B cell (primary cell): ENCODE measurements at regions not wholly inside any gene's neighbourhood (a gene's known extent, or its start where the extent isn't known, plus 50 kb on each side); places are given as distances from the start of the nearest gene placed in this dataset.

Experiments
- ATAC-seq: fragments of 200-7000 bp; cut with Tn5 transposase; one replicate; pipeline ENCODE4 v1.10.0; 2021; ENCODE audit warnings: low read depth, mild to moderate bottlenecking, moderate number of reproducible peaks, moderate library complexity
- CTCF ChIA-PET: fragments of 350-600 bp; sonication (Branson Sonifier 250); formaldehyde crosslinking; loops from one replicate; lab custom pipeline; 2021; ENCODE audit warnings: antibody characterized with exemption, inconsistent platforms; lab: Charles Lee
- POLR2A ChIA-PET: fragments of 350-600 bp; sonication (Branson Sonifier 250); formaldehyde crosslinking; loops from one replicate; lab custom pipeline; 2021; ENCODE audit warnings: antibody characterized with exemption; lab: Charles Lee
- DNase-seq: peaks from one replicate; pipeline ENCODE4 v3.0.0; 2013
- H2AFZ ChIP-seq: 2 replicates; pipeline ENCODE4 v1.6.1; 2012; ENCODE audit warnings: mild to moderate bottlenecking, low read depth, low read length; ENCODE audit not compliant: insufficient read depth, poor library complexity, severe bottlenecking
- H3K27ac ChIP-seq, 2 donors: 1 replicate in 1 of 2; 2 replicates in 1 of 2; pipeline ENCODE4 v1.5.1; 2012 to 2013; ENCODE audit warnings: low read length in 2 of 2, mild to moderate bottlenecking in 2 of 2, moderate library complexity in 1 of 2
- H3K27me3 ChIP-seq, 4 experiments: fragments of 200-600 bp in 1 of 4; sonication (generic) in 1 of 4; replicated peaks in 1 of 4; 1 replicate in 2 of 4; 2 replicates in 2 of 4; pipeline versions ENCODE4 v1.6.1 to v1.7.0; 2013 to 2016; ENCODE audit warnings: low read length in 3 of 4, mild to moderate bottlenecking in 2 of 4, mixed read lengths in 1 of 4, moderate library complexity in 1 of 4; ENCODE audit not compliant: insufficient read depth in 4 of 4, control insufficient read depth in 3 of 4; ENCODE audit errors: control extremely low read depth in 1 of 4
- H3K36me3 ChIP-seq, 2 experiments: replicated peaks in 1 of 2; 1 replicate in 1 of 2; 2 replicates in 1 of 2; pipeline versions ENCODE4 v1.6.1 to v1.7.1; 2013; ENCODE audit warnings: low read length in 1 of 2; ENCODE audit not compliant: insufficient read depth in 2 of 2, control insufficient read depth in 1 of 2; ENCODE audit errors: control extremely low read depth in 1 of 2, extremely low read depth in 1 of 2
- H3K4me1 ChIP-seq, 2 donors: fragments of 200-600 bp in 1 of 2; sonication (generic) in 1 of 2; 1 replicate in 1 of 2; 2 replicates in 1 of 2; pipeline versions ENCODE4 v1.5.1 to v1.6.1; 2013 to 2017; ENCODE audit warnings: low read length in 2 of 2; ENCODE audit not compliant: control insufficient read depth in 2 of 2, insufficient read depth in 2 of 2
- H3K4me2 ChIP-seq: replicated peaks from 2 replicates; pipeline ENCODE3; 2012; ENCODE audit warnings: mild to moderate bottlenecking, low read depth, low read length; ENCODE audit not compliant: poor library complexity, severe bottlenecking
- H3K4me3 ChIP-seq, 5 experiments: fragments of 200-600 bp in 1 of 5; sonication (generic) in 1 of 5; 1 replicate in 3 of 5; 2 replicates in 2 of 5; pipeline versions ENCODE4 v1.5.1 to v1.7.0; 2011 to 2016; ENCODE audit warnings: low read length in 4 of 5, mild to moderate bottlenecking in 4 of 5, low read depth in 2 of 5, control low read depth in 1 of 5, moderate library complexity in 1 of 5; ENCODE audit not compliant: insufficient read depth in 1 of 5; ENCODE audit errors: control extremely low read depth in 1 of 5, extremely low read depth in 1 of 5
- H3K79me2 ChIP-seq: fragments of 200-600 bp; sonication (generic); one replicate; pipeline ENCODE4 v1.6.0; 2016; ENCODE audit warnings: low read length; ENCODE audit not compliant: control insufficient read depth, insufficient read depth
- H3K9ac ChIP-seq: fragments of 200-600 bp; sonication (generic); 2 replicates; pipeline ENCODE4 v1.6.1; 2017; ENCODE audit warnings: mild to moderate bottlenecking, low read length, moderate library complexity
- H3K9me3 ChIP-seq, 3 donors: one replicate each; pipeline versions ENCODE4 v1.6.1 to v1.7.1; 2013; ENCODE audit warnings: low read length in 2 of 3; ENCODE audit not compliant: control insufficient read depth in 2 of 3, insufficient read depth in 1 of 3; ENCODE audit errors: control extremely low read depth in 1 of 3
- H4K20me1 ChIP-seq: 2 replicates; pipeline ENCODE4 v1.6.0; 2012; ENCODE audit warnings: mild to moderate bottlenecking, low read length; ENCODE audit not compliant: insufficient read depth, control insufficient read depth, poor library complexity, severe bottlenecking
- H3K27ac Mint-ChIP-seq: one replicate; pipeline ENCODE4 v1.8.0; 2021; ENCODE audit warnings: mixed read lengths
- H3K27me3 Mint-ChIP-seq: one replicate; pipeline ENCODE4 v1.8.0; 2021; ENCODE audit warnings: mixed read lengths
- H3K4me1 Mint-ChIP-seq: one replicate; pipeline ENCODE4 v1.8.0; 2021; ENCODE audit warnings: mixed read lengths
- H3K4me3 Mint-ChIP-seq: one replicate; pipeline ENCODE4 v1.8.0; 2021; ENCODE audit warnings: mixed read lengths
- H3K9me3 Mint-ChIP-seq: one replicate; pipeline ENCODE4 v1.8.0; 2022; ENCODE audit warnings: mixed read lengths; ENCODE audit not compliant: insufficient read depth
- EZH2 ChIP-seq: IDR thresholded peaks from 2 replicates; pipeline ENCODE4 v1.6.1; 2012; ENCODE audit warnings: borderline replicate concordance, low read depth, mild to moderate bottlenecking, moderate library complexity, low read length; ENCODE audit not compliant: insufficient read depth, poor library complexity, severe bottlenecking
- WGBS: methylation state at CpG from one replicate; pipeline ENCODE4 v1.1.5; 2013; ENCODE audit warnings: missing lambda C conversion rate; ENCODE audit not compliant: insufficient coverage; 5-methylcytosine and 5-hydroxymethylcytosine counted together
- intact Hi-C: fragments of 100-400 bp; cut with micrococcal nuclease; formaldehyde crosslinking; loops from one replicate; pipeline ENCODE4 v1.10.0; 2022
- TF ChIP-seq, protein P1 (sequence below): fragments of 200-600 bp; IDR thresholded peaks from one replicate; pipeline ENCODE4 v1.8.0; 2022; ENCODE audit warnings: antibody characterized with exemption, mild to moderate bottlenecking

DNA sequence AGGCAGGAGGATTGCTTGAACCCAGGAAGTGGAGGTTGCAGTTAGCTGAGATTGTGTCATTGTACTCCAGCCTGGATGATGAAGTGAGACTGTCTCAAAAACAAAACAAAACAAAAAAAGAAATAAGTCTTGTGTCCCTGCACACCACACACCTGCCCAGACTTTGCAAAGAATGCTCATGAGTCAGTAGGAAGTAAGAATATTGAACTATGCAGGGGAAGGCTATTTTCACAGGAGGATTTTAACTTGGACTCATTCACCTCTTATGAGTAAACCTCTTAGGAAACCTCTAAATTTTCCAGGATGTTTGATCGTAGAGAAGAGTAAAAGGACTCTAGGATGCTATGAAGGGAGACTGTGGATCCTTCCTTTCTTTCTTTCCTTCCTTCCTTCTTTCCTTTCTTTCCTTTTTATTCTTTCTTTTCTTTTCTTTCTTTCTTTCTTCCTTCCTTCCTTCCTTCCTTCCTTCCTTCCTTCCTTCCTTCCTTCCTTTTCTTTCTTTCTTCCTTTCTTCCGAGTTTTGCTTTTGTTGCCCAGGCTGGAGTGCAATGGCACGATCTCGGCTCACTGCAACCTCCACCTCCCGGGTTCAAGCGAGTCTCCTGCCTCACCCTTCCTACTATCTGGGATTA is 96.7 kb upstream of the CLINT1 start:
- Histone ChIP-seq H3K79me2 (no peaks in the 10 kb centered on the region), H3K9ac (no peak overlapping the region), H2AFZ (no peak overlapping the region), H3K4me3 (no peak overlapping the region), H3K9me3 (no peaks in the 10 kb centered on the region), H3K27ac (no peak overlapping the region), H3K27me3 (peaks cover 0 to 3% (median 1%) of the 10 kb centered on the region in 4 experiments), H3K4me2 (no peak overlapping the region), H3K4me1 (no peaks in the 10 kb centered on the region), H3K36me3 (no peaks in the 10 kb centered on the region), H4K20me1 (no peaks in the 10 kb centered on the region)
- Mint-ChIP-seq H3K27me3 (peaks cover 22% of the 10 kb centered on the region), H3K4me3 (no peak overlapping the region), H3K27ac (no peak overlapping the region), H3K4me1 (no peaks in the 10 kb centered on the region), H3K9me3 (no peaks in the 10 kb centered on the region)
- no peak for TF ChIP-seq EZH2
- TF ChIP-seq, protein P1, sequence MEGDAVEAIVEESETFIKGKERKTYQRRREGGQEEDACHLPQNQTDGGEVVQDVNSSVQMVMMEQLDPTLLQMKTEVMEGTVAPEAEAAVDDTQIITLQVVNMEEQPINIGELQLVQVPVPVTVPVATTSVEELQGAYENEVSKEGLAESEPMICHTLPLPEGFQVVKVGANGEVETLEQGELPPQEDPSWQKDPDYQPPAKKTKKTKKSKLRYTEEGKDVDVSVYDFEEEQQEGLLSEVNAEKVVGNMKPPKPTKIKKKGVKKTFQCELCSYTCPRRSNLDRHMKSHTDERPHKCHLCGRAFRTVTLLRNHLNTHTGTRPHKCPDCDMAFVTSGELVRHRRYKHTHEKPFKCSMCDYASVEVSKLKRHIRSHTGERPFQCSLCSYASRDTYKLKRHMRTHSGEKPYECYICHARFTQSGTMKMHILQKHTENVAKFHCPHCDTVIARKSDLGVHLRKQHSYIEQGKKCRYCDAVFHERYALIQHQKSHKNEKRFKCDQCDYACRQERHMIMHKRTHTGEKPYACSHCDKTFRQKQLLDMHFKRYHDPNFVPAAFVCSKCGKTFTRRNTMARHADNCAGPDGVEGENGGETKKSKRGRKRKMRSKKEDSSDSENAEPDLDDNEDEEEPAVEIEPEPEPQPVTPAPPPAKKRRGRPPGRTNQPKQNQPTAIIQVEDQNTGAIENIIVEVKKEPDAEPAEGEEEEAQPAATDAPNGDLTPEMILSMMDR = no peak
- DNase-seq (no peak), ATAC-seq (no peak)
- ChIA-PET CTCF (interaction anchor here (1.1 to 1.6 kb wide), 3 partner anchors 124 to 143 kb away, joined by 3 to 7 read pairs (median 3); no protein-coding TSS in a partner anchor), POLR2A (no interaction called here)
- no CpG with 5 or more reads among the region's 6 CpGs for WGBS
- intact Hi-C loops = no loop called here

DNA sequence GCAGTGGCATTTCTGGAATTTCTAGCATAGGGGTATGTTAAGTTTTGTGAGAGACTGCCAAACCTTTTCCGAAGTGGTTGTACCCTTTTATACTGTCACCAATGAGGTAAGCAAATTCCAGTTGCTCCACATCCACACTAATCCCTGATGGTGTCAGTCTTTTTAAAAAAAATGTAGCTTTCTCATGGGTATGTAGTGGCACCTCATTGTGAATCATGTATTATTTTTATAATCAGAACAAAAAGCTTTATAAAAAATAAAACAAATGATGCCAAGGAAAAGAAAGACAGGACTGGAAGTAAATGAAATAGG is 93.4 kb upstream of the CLINT1 start:
- Histone ChIP-seq H3K79me2 (no peaks in the 10 kb centered on the region), H3K4me2 (no peak overlapping the region), H3K9ac (no peak overlapping the region), H3K27ac (no peak overlapping the region), H3K4me3 (no peak overlapping the region), H3K9me3 (no peaks in the 10 kb centered on the region), H3K36me3 (no peaks in the 10 kb centered on the region), H4K20me1 (no peaks in the 10 kb centered on the region), H2AFZ (no peak overlapping the region), H3K4me1 (peaks cover 6 to 8% of the 10 kb centered on the region in 2 donors), H3K27me3 (peaks cover 0 to 7% (median 1%) of the 10 kb centered on the region in 4 experiments)
- Mint-ChIP-seq H3K4me3 (no peak overlapping the region), H3K4me1 (peaks cover 5% of the 10 kb centered on the region), H3K9me3 (no peaks in the 10 kb centered on the region), H3K27me3 (peaks cover 33% of the 10 kb centered on the region), H3K27ac (no peak overlapping the region)
- TF ChIP-seq, protein P1 = no peak
- no peak for TF ChIP-seq EZH2
- intact Hi-C loops = no loop called here
- CTCF ChIA-PET = interaction anchor here (0.6 to 7.2 kb wide), 3 partner anchors 42 to 1552 kb away, joined by 3 to 171 read pairs (median 4); no protein-coding TSS in a partner anchor
- POLR2A ChIA-PET = no interaction called here
- ATAC-seq = no peak
- no peak for DNase-seq
- no CpG with 5 or more reads among the region's 1 CpG for WGBS
